DND-41 (cell line): ENCODE measurements at regions not wholly inside any gene's neighbourhood (a gene's known extent, or its start where the extent isn't known, plus 50 kb on each side); places are given as distances from the start of the nearest gene placed in this dataset.
"Not testable (repeated sequence)": the region's sequence is repeated elsewhere in the genome, so short reads cannot be mapped to it uniquely, and the experiment has no call there.

ENCODE experiments used
- ATAC-seq: fragments of 200-7000 bp; cut with Tn5 transposase; 3 replicates; pipeline ENCODE4 v1.9.1; 2021; ENCODE audit warnings: low read depth; ENCODE audit not compliant: insufficient read depth
- DNase-seq: peaks from one replicate; pipeline ENCODE4 v3.0.0-alpha.2; 2020
- H2AFZ ChIP-seq: 2 replicates; pipeline ENCODE4 v1.6.0; 2012; ENCODE audit warnings: low read depth, low read length
- H3K27ac ChIP-seq: 2 replicates; pipeline ENCODE4 v1.5.1; 2012; ENCODE audit warnings: low read length, inconsistent platforms
- H3K27me3 ChIP-seq: fragments of 200-600 bp; sonication (generic); 2 replicates; pipeline ENCODE4 v1.6.0; 2012; ENCODE audit warnings: low read length, mild to moderate bottlenecking, inconsistent platforms; ENCODE audit not compliant: insufficient read depth, poor library complexity
- H3K36me3 ChIP-seq: 2 replicates; pipeline ENCODE4 v1.5.1; 2012; ENCODE audit warnings: low read length, inconsistent platforms; ENCODE audit not compliant: insufficient read depth
- H3K4me1 ChIP-seq: 2 replicates; pipeline ENCODE4 v1.5.1; 2012; ENCODE audit warnings: mild to moderate bottlenecking, low read length; ENCODE audit not compliant: insufficient read depth
- H3K4me2 ChIP-seq: 2 replicates; pipeline ENCODE4 v1.6.0; 2012; ENCODE audit warnings: mild to moderate bottlenecking, moderate library complexity, low read length, inconsistent platforms; ENCODE audit not compliant: insufficient read depth
- H3K4me3 ChIP-seq, 2 experiments: fragments of 200-600 bp in 1 of 2; shearing (Covaris generic) in 1 of 2; 2 replicates each; pipeline ENCODE4 v1.5.1; 2012 to 2016; ENCODE audit warnings: inconsistent platforms in 2 of 2, low read length in 2 of 2, mild to moderate bottlenecking in 2 of 2, low read depth in 1 of 2, moderate library complexity in 1 of 2
- H3K79me2 ChIP-seq: 2 replicates; pipeline ENCODE4 v1.6.0; 2012; ENCODE audit warnings: low read length, inconsistent platforms; ENCODE audit not compliant: insufficient read depth
- H3K9ac ChIP-seq: 2 replicates; pipeline ENCODE4 v1.6.0; 2012; ENCODE audit warnings: low read depth, mild to moderate bottlenecking, inconsistent platforms, low read length, moderate library complexity
- H3K9me3 ChIP-seq: 2 replicates; pipeline ENCODE4 v1.5.1; 2012; ENCODE audit warnings: low read length, moderate library complexity, mild to moderate bottlenecking, inconsistent platforms; ENCODE audit not compliant: insufficient read depth, severe bottlenecking
- H4K20me1 ChIP-seq: 2 replicates; pipeline ENCODE4 v1.6.0; 2012; ENCODE audit warnings: low read length; ENCODE audit not compliant: insufficient read depth
- CTCF ChIP-seq: IDR thresholded peaks from 2 replicates; pipeline ENCODE4 v1.5.1; 2012; ENCODE audit warnings: borderline replicate concordance, low read length, moderate library complexity, mild to moderate bottlenecking; ENCODE audit not compliant: poor library complexity, severe bottlenecking; ENCODE audit errors: extremely low read depth
- EZH2 ChIP-seq: IDR thresholded peaks from 3 replicates; pipeline ENCODE4 v1.6.1; 2012; ENCODE audit warnings: borderline replicate concordance, low read depth, mild to moderate bottlenecking, moderate library complexity, low read length, inconsistent platforms; ENCODE audit not compliant: severe bottlenecking

GRCh38 chr16:17917316-17918019 lies 419.1 kb downstream of the NPIPA8 start:
- Histone ChIP-seq H3K27me3 (no peaks in the 10 kb centered on the region), H2AFZ (no peak overlapping the region), H3K9ac (no peak overlapping the region), H3K27ac (no peak overlapping the region), H3K79me2 (no peaks in the 10 kb centered on the region), H3K4me3 (no peak overlapping the region), H3K4me1 (no peaks in the 10 kb centered on the region), H3K36me3 (no peaks in the 10 kb centered on the region), H3K4me2 (no peak overlapping the region), H3K9me3 (no peaks in the 10 kb centered on the region), H4K20me1 (no peaks in the 10 kb centered on the region)
- no peak for DNase-seq
- no peak for ATAC-seq
- TF ChIP-seq EZH2: no peak
- no peak for TF ChIP-seq CTCF

GRCh38 chr16:17915791-17916190 lies 420.7 kb downstream of the NPIPA8 start:
- Histone ChIP-seq H3K79me2 (no peaks in the 10 kb centered on the region), H4K20me1 (no peaks in the 10 kb centered on the region), H3K4me2 (no peak overlapping the region), H3K36me3 (no peaks in the 10 kb centered on the region), H3K27ac (no peak overlapping the region), H3K27me3 (no peaks in the 10 kb centered on the region), H3K9me3 (no peaks in the 10 kb centered on the region), H2AFZ (no peak overlapping the region), H3K9ac (no peak overlapping the region), H3K4me3 (no peak overlapping the region), H3K4me1 (no peaks in the 10 kb centered on the region)
- DNase-seq (no peak), ATAC-seq (no peak)
- no peak for TF ChIP-seq EZH2
- no peak for TF ChIP-seq CTCF

GRCh38 chr16:17914168-17914567 lies 422.4 kb downstream of the NPIPA8 start:
- Histone ChIP-seq H2AFZ (no peak overlapping the region), H3K27ac (no peak overlapping the region), H3K4me1 (no peaks in the 10 kb centered on the region), H3K9me3 (no peaks in the 10 kb centered on the region), H4K20me1 (no peaks in the 10 kb centered on the region), H3K79me2 (no peaks in the 10 kb centered on the region), H3K4me3 (no peak overlapping the region), H3K4me2 (no peak overlapping the region), H3K9ac (no peak overlapping the region), H3K36me3 (no peaks in the 10 kb centered on the region), H3K27me3 (no peaks in the 10 kb centered on the region)
- no peak for DNase-seq
- ATAC-seq: no peak
- TF ChIP-seq CTCF (no peak), EZH2 (no peak)

- DNase-seq: not testable (repeated sequence)
Measured at GRCh38 chr16:17911578-17911977, 425.0 kb downstream of the NPIPA8 start.

GRCh38 chr16:17906626-17907025 lies 429.9 kb downstream of the NPIPA8 start:
- ATAC-seq, H3K27ac ChIP-seq, H3K4me1 ChIP-seq: not testable (repeated sequence)

More at GRCh38 chr16:17911578-17911977, 425.0 kb downstream of the NPIPA8 start:
- H4K20me1 ChIP-seq, H3K4me2 ChIP-seq, H3K4me1 ChIP-seq, H3K4me3 ChIP-seq, H3K79me2 ChIP-seq, H2AFZ ChIP-seq, H3K36me3 ChIP-seq, ATAC-seq, H3K27ac ChIP-seq, H3K9ac ChIP-seq, H3K27me3 ChIP-seq, H3K9me3 ChIP-seq: not testable (repeated sequence)

More at GRCh38 chr16:17906626-17907025, 429.9 kb downstream of the NPIPA8 start:
- not testable (repeated sequence) for DNase-seq, H3K27me3 ChIP-seq, H3K79me2 ChIP-seq, H3K4me2 ChIP-seq, H3K4me3 ChIP-seq, H3K36me3 ChIP-seq, H3K9ac ChIP-seq, H3K9me3 ChIP-seq, H2AFZ ChIP-seq, H4K20me1 ChIP-seq
